Vagina (tissue), 2 donors: ENCODE measurements at regions not wholly inside any gene's neighbourhood (a gene's known extent, or its start where the extent isn't known, plus 50 kb on each side); places are given as distances from the start of the nearest gene placed in this dataset.

Experiments used
- DNase-seq, 2 donors: peaks; one replicate each; pipeline ENCODE4 v3.0.0-alpha.2; 2017; ENCODE audit errors: extremely low spot score in 2 of 2
- H3K27ac ChIP-seq: fragments of 200-600 bp; sonication (generic); one replicate; pipeline ENCODE4 v1.5.1; 2019
- H3K27me3 ChIP-seq: fragments of 200-600 bp; sonication (generic); one replicate; pipeline ENCODE4 v1.5.1; 2019
- H3K36me3 ChIP-seq, 2 donors: fragments of 200-600 bp; sonication (generic); one replicate each; pipeline ENCODE4 v1.5.1; 2017 to 2019
- H3K4me1 ChIP-seq: fragments of 200-600 bp; sonication (generic); one replicate; pipeline ENCODE4 v1.5.1; 2019
- H3K4me3 ChIP-seq, 2 donors: fragments of 200-600 bp; sonication (generic); 1 replicate in 1 of 2; 2 replicates in 1 of 2; pipeline ENCODE4 v1.5.1; 2016 to 2019
- H3K9me3 ChIP-seq: fragments of 200-600 bp; sonication (generic); one replicate; pipeline ENCODE4 v1.5.1; 2019
- CTCF ChIP-seq, 3 experiments: fragments of 450-650 bp in 2 of 3; fragments of 200-600 bp in 1 of 3; sonication (generic) in 1 of 3; IDR thresholded peaks; one replicate each; pipeline ENCODE4 v1.5.1; 2017 to 2019; ENCODE audit warnings: antibody characterized with exemption in 3 of 3, mild to moderate bottlenecking in 2 of 3, moderate library complexity in 2 of 3
- POLR2A ChIP-seq, 2 donors: fragments of 450-650 bp; IDR thresholded peaks; one replicate each; pipeline ENCODE4 v1.6.1; 2017; ENCODE audit warnings: antibody characterized with exemption in 2 of 2, mild to moderate bottlenecking in 2 of 2, moderate library complexity in 2 of 2
- POLR2AphosphoS5 ChIP-seq, 2 donors: sonication (generic); formaldehyde crosslinking; IDR thresholded peaks; one replicate each; pipeline ENCODE4 v1.9.0; 2017; ENCODE audit warnings: antibody characterized with exemption in 2 of 2, mild to moderate bottlenecking in 2 of 2, low read depth in 1 of 2; ENCODE audit not compliant: insufficient read depth in 1 of 2
- intact Hi-C: fragments of 100-400 bp; cut with DNase I; formaldehyde crosslinking; loops from one replicate; pipeline ENCODE4 v1.15.1; 2023

GRCh38 chr15:81947548-81947947 lies 98.3 kb downstream of the MEX3B start:
- intact Hi-C loops = no loop called here
- TF ChIP-seq POLR2A (IDR thresholded peaks at IDR 0.05) (no peak), CTCF (IDR thresholded peaks at IDR 0.05) (no peak), POLR2AphosphoS5 (IDR thresholded peaks at IDR 0.05; ENCODE audit: insufficient read depth in 1 of 2, low read depth in 1 of 2) (no peak)
- Histone ChIP-seq H3K36me3 (no peaks in the 10 kb centered on the region), H3K27ac (no peak overlapping the region), H3K4me3 (no peak overlapping the region), H3K4me1 (peaks cover 9% of the 10 kb centered on the region), H3K27me3 (no peaks in the 10 kb centered on the region), H3K9me3 (no peaks in the 10 kb centered on the region)
- no peak for DNase-seq

GRCh38 chr15:81945014-81945615 lies 100.7 kb downstream of the MEX3B start:
- no peaks in the 10 kb centered on the region for H3K36me3 ChIP-seq
- H3K4me3 ChIP-seq = no peak overlapping the region
- H3K27ac ChIP-seq = no peak overlapping the region
- no peaks in the 10 kb centered on the region for H3K27me3 ChIP-seq
- no peak for DNase-seq
- no peak for TF ChIP-seq POLR2AphosphoS5 (IDR thresholded peaks at IDR 0.05; ENCODE audit: insufficient read depth in 1 of 2, low read depth in 1 of 2)
- H3K4me1 ChIP-seq = peaks cover 5% of the 10 kb centered on the region
- intact Hi-C loops = no loop called here
- no peaks in the 10 kb centered on the region for H3K9me3 ChIP-seq

- intact Hi-C loops = no loop called here
These were observed 103.1 kb downstream of the MEX3B start for GRCh38 chr15:81942655-81943195.

GRCh38 chr15:81942157-81942556 lies 103.7 kb downstream of the MEX3B start:
- DNase-seq = no peak
- intact Hi-C loops = no loop called here
- Histone ChIP-seq H3K27me3 (no peaks in the 10 kb centered on the region), H3K4me3 (no peak overlapping the region), H3K36me3 (no peaks in the 10 kb centered on the region), H3K4me1 (no peaks in the 10 kb centered on the region), H3K9me3 (no peaks in the 10 kb centered on the region), H3K27ac (no peak overlapping the region)
- TF ChIP-seq POLR2AphosphoS5 (IDR thresholded peaks at IDR 0.05; ENCODE audit: insufficient read depth in 1 of 2, low read depth in 1 of 2) (no peak), POLR2A (IDR thresholded peaks at IDR 0.05) (no peak), CTCF (IDR thresholded peaks at IDR 0.05) (no peak)

More at GRCh38 chr15:81942655-81943195, 103.1 kb downstream of the MEX3B start:
- no peak for DNase-seq
- no peak for TF ChIP-seq CTCF (IDR thresholded peaks at IDR 0.05)
- TF ChIP-seq POLR2A (IDR thresholded peaks at IDR 0.05) = no peak
- Histone ChIP-seq H3K27ac (no peak overlapping the region), H3K27me3 (no peaks in the 10 kb centered on the region), H3K4me3 (no peak overlapping the region), H3K9me3 (no peaks in the 10 kb centered on the region), H3K36me3 (no peaks in the 10 kb centered on the region), H3K4me1 (no peaks in the 10 kb centered on the region)

- Histone ChIP-seq H3K4me1 (no peaks in the 10 kb centered on the region), H3K27me3 (no peaks in the 10 kb centered on the region), H3K4me3 (no peak overlapping the region), H3K9me3 (no peaks in the 10 kb centered on the region), H3K27ac (no peak overlapping the region), H3K36me3 (no peaks in the 10 kb centered on the region)
- no peak for DNase-seq
- TF ChIP-seq POLR2AphosphoS5 (IDR thresholded peaks at IDR 0.05; ENCODE audit: insufficient read depth in 1 of 2, low read depth in 1 of 2) = no peak
- no peak for TF ChIP-seq CTCF (IDR thresholded peaks at IDR 0.05)
- TF ChIP-seq POLR2A (IDR thresholded peaks at IDR 0.05) = no peak
- intact Hi-C loops = no loop called here
These were observed 104.3 kb downstream of the MEX3B start for GRCh38 chr15:81941479-81941878.
